B cell (primary cell): ENCODE measurements at regions not wholly inside any gene's neighbourhood (a gene's known extent, or its start where the extent isn't known, plus 50 kb on each side); places are given as distances from the start of the nearest gene placed in this dataset.

Experiments
- ATAC-seq: fragments of 200-7000 bp; cut with Tn5 transposase; one replicate; pipeline ENCODE4 v1.10.0; 2021; ENCODE audit warnings: low read depth, mild to moderate bottlenecking, moderate number of reproducible peaks, moderate library complexity
- CTCF ChIA-PET: fragments of 350-600 bp; sonication (Branson Sonifier 250); formaldehyde crosslinking; loops from one replicate; lab custom pipeline; 2021; ENCODE audit warnings: antibody characterized with exemption, inconsistent platforms; lab: Charles Lee
- POLR2A ChIA-PET: fragments of 350-600 bp; sonication (Branson Sonifier 250); formaldehyde crosslinking; loops from one replicate; lab custom pipeline; 2021; ENCODE audit warnings: antibody characterized with exemption; lab: Charles Lee
- DNase-seq: peaks from one replicate; pipeline ENCODE4 v3.0.0; 2013
- H2AFZ ChIP-seq: 2 replicates; pipeline ENCODE4 v1.6.1; 2012; ENCODE audit warnings: mild to moderate bottlenecking, low read depth, low read length; ENCODE audit not compliant: insufficient read depth, poor library complexity, severe bottlenecking
- H3K27ac ChIP-seq, 2 donors: 1 replicate in 1 of 2; 2 replicates in 1 of 2; pipeline ENCODE4 v1.5.1; 2012 to 2013; ENCODE audit warnings: low read length in 2 of 2, mild to moderate bottlenecking in 2 of 2, moderate library complexity in 1 of 2
- H3K27me3 ChIP-seq, 4 experiments: fragments of 200-600 bp in 1 of 4; sonication (generic) in 1 of 4; replicated peaks in 1 of 4; 1 replicate in 2 of 4; 2 replicates in 2 of 4; pipeline versions ENCODE4 v1.6.1 to v1.7.0; 2013 to 2016; ENCODE audit warnings: low read length in 3 of 4, mild to moderate bottlenecking in 2 of 4, mixed read lengths in 1 of 4, moderate library complexity in 1 of 4; ENCODE audit not compliant: insufficient read depth in 4 of 4, control insufficient read depth in 3 of 4; ENCODE audit errors: control extremely low read depth in 1 of 4
- H3K36me3 ChIP-seq, 2 experiments: replicated peaks in 1 of 2; 1 replicate in 1 of 2; 2 replicates in 1 of 2; pipeline versions ENCODE4 v1.6.1 to v1.7.1; 2013; ENCODE audit warnings: low read length in 1 of 2; ENCODE audit not compliant: insufficient read depth in 2 of 2, control insufficient read depth in 1 of 2; ENCODE audit errors: control extremely low read depth in 1 of 2, extremely low read depth in 1 of 2
- H3K4me1 ChIP-seq, 2 donors: fragments of 200-600 bp in 1 of 2; sonication (generic) in 1 of 2; 1 replicate in 1 of 2; 2 replicates in 1 of 2; pipeline versions ENCODE4 v1.5.1 to v1.6.1; 2013 to 2017; ENCODE audit warnings: low read length in 2 of 2; ENCODE audit not compliant: control insufficient read depth in 2 of 2, insufficient read depth in 2 of 2
- H3K4me2 ChIP-seq: replicated peaks from 2 replicates; pipeline ENCODE3; 2012; ENCODE audit warnings: mild to moderate bottlenecking, low read depth, low read length; ENCODE audit not compliant: poor library complexity, severe bottlenecking
- H3K4me3 ChIP-seq, 5 experiments: fragments of 200-600 bp in 1 of 5; sonication (generic) in 1 of 5; 1 replicate in 3 of 5; 2 replicates in 2 of 5; pipeline versions ENCODE4 v1.5.1 to v1.7.0; 2011 to 2016; ENCODE audit warnings: low read length in 4 of 5, mild to moderate bottlenecking in 4 of 5, low read depth in 2 of 5, control low read depth in 1 of 5, moderate library complexity in 1 of 5; ENCODE audit not compliant: insufficient read depth in 1 of 5; ENCODE audit errors: control extremely low read depth in 1 of 5, extremely low read depth in 1 of 5
- H3K79me2 ChIP-seq: fragments of 200-600 bp; sonication (generic); one replicate; pipeline ENCODE4 v1.6.0; 2016; ENCODE audit warnings: low read length; ENCODE audit not compliant: control insufficient read depth, insufficient read depth
- H3K9ac ChIP-seq: fragments of 200-600 bp; sonication (generic); 2 replicates; pipeline ENCODE4 v1.6.1; 2017; ENCODE audit warnings: mild to moderate bottlenecking, low read length, moderate library complexity
- H3K9me3 ChIP-seq, 3 donors: one replicate each; pipeline versions ENCODE4 v1.6.1 to v1.7.1; 2013; ENCODE audit warnings: low read length in 2 of 3; ENCODE audit not compliant: control insufficient read depth in 2 of 3, insufficient read depth in 1 of 3; ENCODE audit errors: control extremely low read depth in 1 of 3
- H4K20me1 ChIP-seq: 2 replicates; pipeline ENCODE4 v1.6.0; 2012; ENCODE audit warnings: mild to moderate bottlenecking, low read length; ENCODE audit not compliant: insufficient read depth, control insufficient read depth, poor library complexity, severe bottlenecking
- H3K27ac Mint-ChIP-seq: one replicate; pipeline ENCODE4 v1.8.0; 2021; ENCODE audit warnings: mixed read lengths
- H3K27me3 Mint-ChIP-seq: one replicate; pipeline ENCODE4 v1.8.0; 2021; ENCODE audit warnings: mixed read lengths
- H3K4me1 Mint-ChIP-seq: one replicate; pipeline ENCODE4 v1.8.0; 2021; ENCODE audit warnings: mixed read lengths
- H3K4me3 Mint-ChIP-seq: one replicate; pipeline ENCODE4 v1.8.0; 2021; ENCODE audit warnings: mixed read lengths
- H3K9me3 Mint-ChIP-seq: one replicate; pipeline ENCODE4 v1.8.0; 2022; ENCODE audit warnings: mixed read lengths; ENCODE audit not compliant: insufficient read depth
- EZH2 ChIP-seq: IDR thresholded peaks from 2 replicates; pipeline ENCODE4 v1.6.1; 2012; ENCODE audit warnings: borderline replicate concordance, low read depth, mild to moderate bottlenecking, moderate library complexity, low read length; ENCODE audit not compliant: insufficient read depth, poor library complexity, severe bottlenecking
- WGBS: methylation state at CpG from one replicate; pipeline ENCODE4 v1.1.5; 2013; ENCODE audit warnings: missing lambda C conversion rate; ENCODE audit not compliant: insufficient coverage; 5-methylcytosine and 5-hydroxymethylcytosine counted together
- intact Hi-C: fragments of 100-400 bp; cut with micrococcal nuclease; formaldehyde crosslinking; loops from one replicate; pipeline ENCODE4 v1.10.0; 2022
- TF ChIP-seq, protein P1 (sequence below): fragments of 200-600 bp; IDR thresholded peaks from one replicate; pipeline ENCODE4 v1.8.0; 2022; ENCODE audit warnings: antibody characterized with exemption, mild to moderate bottlenecking

DNA sequence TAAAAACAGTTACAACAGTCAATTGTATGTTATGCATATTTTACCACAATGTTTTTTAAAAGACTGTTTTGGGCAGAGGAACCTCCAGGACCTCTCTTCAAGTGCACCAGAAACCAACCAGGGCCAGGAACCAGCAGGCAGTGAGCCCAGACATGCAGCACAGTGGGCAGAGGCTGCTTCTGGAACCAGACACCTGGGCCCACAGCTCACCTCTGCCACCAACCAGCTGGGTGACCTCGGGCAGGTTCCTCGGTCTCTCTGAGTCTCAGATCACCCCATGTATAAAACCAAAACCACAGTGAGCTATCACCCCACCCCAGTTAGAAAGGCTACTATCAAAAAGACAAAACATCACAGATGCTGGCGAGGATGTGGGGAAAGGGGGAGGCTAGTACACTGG is 161.0 kb downstream of the C16orf95 start:
- Histone ChIP-seq H3K4me1 (no peaks in the 10 kb centered on the region), H3K9ac (no peak overlapping the region), H3K27me3 (no peaks in the 10 kb centered on the region), H3K79me2 (no peaks in the 10 kb centered on the region), H3K4me3 (no peak overlapping the region), H3K4me2 (no peak overlapping the region), H3K36me3 (no peaks in the 10 kb centered on the region), H2AFZ (no peak overlapping the region), H3K9me3 (peaks cover 0 to 10% (median 0%) of the 10 kb centered on the region in 3 donors), H4K20me1 (no peaks in the 10 kb centered on the region), H3K27ac (no peak overlapping the region)
- CTCF ChIA-PET = no interaction called here
- no peak overlapping the region for H3K27ac Mint-ChIP-seq
- intact Hi-C loops = no loop called here
- POLR2A ChIA-PET = no interaction called here
- TF ChIP-seq, protein P1, sequence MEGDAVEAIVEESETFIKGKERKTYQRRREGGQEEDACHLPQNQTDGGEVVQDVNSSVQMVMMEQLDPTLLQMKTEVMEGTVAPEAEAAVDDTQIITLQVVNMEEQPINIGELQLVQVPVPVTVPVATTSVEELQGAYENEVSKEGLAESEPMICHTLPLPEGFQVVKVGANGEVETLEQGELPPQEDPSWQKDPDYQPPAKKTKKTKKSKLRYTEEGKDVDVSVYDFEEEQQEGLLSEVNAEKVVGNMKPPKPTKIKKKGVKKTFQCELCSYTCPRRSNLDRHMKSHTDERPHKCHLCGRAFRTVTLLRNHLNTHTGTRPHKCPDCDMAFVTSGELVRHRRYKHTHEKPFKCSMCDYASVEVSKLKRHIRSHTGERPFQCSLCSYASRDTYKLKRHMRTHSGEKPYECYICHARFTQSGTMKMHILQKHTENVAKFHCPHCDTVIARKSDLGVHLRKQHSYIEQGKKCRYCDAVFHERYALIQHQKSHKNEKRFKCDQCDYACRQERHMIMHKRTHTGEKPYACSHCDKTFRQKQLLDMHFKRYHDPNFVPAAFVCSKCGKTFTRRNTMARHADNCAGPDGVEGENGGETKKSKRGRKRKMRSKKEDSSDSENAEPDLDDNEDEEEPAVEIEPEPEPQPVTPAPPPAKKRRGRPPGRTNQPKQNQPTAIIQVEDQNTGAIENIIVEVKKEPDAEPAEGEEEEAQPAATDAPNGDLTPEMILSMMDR = no peak
- TF ChIP-seq EZH2 = no peak
- DNase-seq (no peak), ATAC-seq (no peak)
- no CpG with 5 or more reads among the region's 3 CpGs for WGBS
- no peaks in the 10 kb centered on the region for H3K4me1 Mint-ChIP-seq
- peaks cover 7% of the 10 kb centered on the region for H3K27me3 Mint-ChIP-seq
- H3K9me3 Mint-ChIP-seq = no peaks in the 10 kb centered on the region
- H3K4me3 Mint-ChIP-seq = no peak overlapping the region

DNA sequence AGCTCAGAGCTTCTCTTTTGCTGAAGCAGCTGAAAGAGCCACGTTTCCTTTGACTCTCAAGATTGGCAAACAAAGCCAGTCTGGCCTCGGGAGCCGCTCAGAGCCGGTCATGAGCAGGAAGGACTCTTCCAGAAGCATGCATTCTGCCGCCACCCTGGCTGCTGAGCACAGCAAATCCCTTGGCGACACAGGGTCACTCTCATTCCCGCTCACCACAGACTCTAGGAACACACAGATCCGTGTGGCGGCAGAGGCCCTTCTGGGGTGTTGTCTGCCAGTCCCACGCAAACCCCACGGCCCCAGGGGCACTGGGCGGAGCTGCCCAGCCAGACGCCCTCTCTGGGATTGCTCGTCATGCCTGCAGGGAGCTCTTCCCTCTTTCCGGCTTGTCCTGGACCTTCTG is 157.0 kb downstream of the C16orf95 start:
- Histone ChIP-seq H3K4me3 (no peak overlapping the region), H2AFZ (no peak overlapping the region), H3K9me3 (no peaks in the 10 kb centered on the region), H3K4me2 (no peak overlapping the region), H3K36me3 (no peaks in the 10 kb centered on the region), H3K27ac (no peak overlapping the region), H3K4me1 (no peaks in the 10 kb centered on the region), H4K20me1 (no peaks in the 10 kb centered on the region), H3K27me3 (no peaks in the 10 kb centered on the region), H3K9ac (no peak overlapping the region), H3K79me2 (no peaks in the 10 kb centered on the region)
- 87% methylated on average over 15 of the region's 15 CpGs for WGBS
- H3K27ac Mint-ChIP-seq = no peak overlapping the region
- peaks cover 2% of the 10 kb centered on the region for H3K9me3 Mint-ChIP-seq
- ChIA-PET POLR2A (no interaction called here), CTCF (no interaction called here)
- H3K4me1 Mint-ChIP-seq = no peaks in the 10 kb centered on the region
- TF ChIP-seq EZH2 = no peak
- TF ChIP-seq, protein P1 = no peak
- DNase-seq = no peak
- intact Hi-C loops = no loop called here
- no peak overlapping the region for H3K4me3 Mint-ChIP-seq
- no peak for ATAC-seq
- H3K27me3 Mint-ChIP-seq = no peaks in the 10 kb centered on the region
